ENCODE measurements at regions not wholly inside any gene's neighbourhood (a gene's known extent, or its start where the extent isn't known, plus 50 kb on each side); places are given as distances from the start of the nearest gene placed in this dataset.

GRCh38 chr11:129268371-129268770 is 76.2 kb upstream of the ARHGAP32 start:
- Histone ChIP-seq H4K20me1 (ENCODE audit: control insufficient read depth, extremely low read depth, insufficient read depth, low read length) (no peaks in the 10 kb centered on the region), H3K4me2 (ENCODE audit: extremely low read depth, insufficient read depth, low read length) (no peak overlapping the region), H3K79me2 (ENCODE audit: control insufficient read depth, insufficient read depth, low read length) (no peaks in the 10 kb centered on the region), H3K9ac (ENCODE audit: insufficient read depth, low read length) (no peak overlapping the region), H3K36me3 (ENCODE audit: control insufficient read depth, insufficient read depth, low read length) (no peaks in the 10 kb centered on the region), H3K9me3 (ENCODE audit: control insufficient read depth, insufficient read depth, low read depth, low read length) (no peaks in the 10 kb centered on the region), H3K27me3 (ENCODE audit: control insufficient read depth, insufficient read depth, low read length) (no peaks in the 10 kb centered on the region), H2AFZ (ENCODE audit: low read length) (no peak overlapping the region), H3K27ac (ENCODE audit: insufficient read depth, low read length) (no peak overlapping the region), H3K4me3 (replicated peaks in 1 of 4; ENCODE audit: control extremely low read depth in 1 of 4, insufficient read depth in 1 of 4, low read depth in 3 of 4, low read length in 4 of 4) (no peak overlapping the region), H3K4me1 (ENCODE audit: control insufficient read depth, extremely low read depth, insufficient read depth, low read length) (no peaks in the 10 kb centered on the region)
- no peak for DNase-seq (ENCODE audit: low read depth in 2 of 2)
- TF ChIP-seq CTCF (conservative IDR thresholded peaks at IDR 0.05 in 1 of 2, IDR thresholded peaks at IDR 0.05 in 1 of 2; ENCODE audit: low read depth in 1 of 2, low read length in 2 of 2): no peak
- TF ChIP-seq EZH2 (IDR thresholded peaks at IDR 0.05; ENCODE audit: low read length, missing control alignments): no peak

GRCh38 chr11:129267716-129268115 is 75.6 kb upstream of the ARHGAP32 start:
- no peaks in the 10 kb centered on the region for H3K79me2 ChIP-seq (ENCODE audit: control insufficient read depth, insufficient read depth, low read length)
- H2AFZ ChIP-seq (ENCODE audit: low read length): no peak overlapping the region
- H3K9ac ChIP-seq (ENCODE audit: insufficient read depth, low read length): no peak overlapping the region
- no peaks in the 10 kb centered on the region for H3K9me3 ChIP-seq (ENCODE audit: control insufficient read depth, insufficient read depth, low read depth, low read length)
- no peak for DNase-seq (ENCODE audit: low read depth in 2 of 2)
- no peak overlapping the region for H3K27ac ChIP-seq (ENCODE audit: insufficient read depth, low read length)
- H4K20me1 ChIP-seq (ENCODE audit: control insufficient read depth, extremely low read depth, insufficient read depth, low read length): no peaks in the 10 kb centered on the region
- H3K27me3 ChIP-seq (ENCODE audit: control insufficient read depth, insufficient read depth, low read length): no peaks in the 10 kb centered on the region
- no peak overlapping the region for H3K4me2 ChIP-seq (ENCODE audit: extremely low read depth, insufficient read depth, low read length)
- no peaks in the 10 kb centered on the region for H3K4me1 ChIP-seq (ENCODE audit: control insufficient read depth, extremely low read depth, insufficient read depth, low read length)
- H3K4me3 ChIP-seq (replicated peaks in 1 of 4; ENCODE audit: control extremely low read depth in 1 of 4, insufficient read depth in 1 of 4, low read depth in 3 of 4, low read length in 4 of 4): no peak overlapping the region
- H3K36me3 ChIP-seq (ENCODE audit: control insufficient read depth, insufficient read depth, low read length): no peaks in the 10 kb centered on the region
- no peak for TF ChIP-seq CTCF (conservative IDR thresholded peaks at IDR 0.05 in 1 of 2, IDR thresholded peaks at IDR 0.05 in 1 of 2; ENCODE audit: low read depth in 1 of 2, low read length in 2 of 2)
- TF ChIP-seq EZH2 (IDR thresholded peaks at IDR 0.05; ENCODE audit: low read length, missing control alignments): no peak

- H4K20me1 ChIP-seq (ENCODE audit: control insufficient read depth, extremely low read depth, insufficient read depth, low read length): no peaks in the 10 kb centered on the region
- H3K4me2 ChIP-seq (ENCODE audit: extremely low read depth, insufficient read depth, low read length): no peak overlapping the region
- no peak overlapping the region for H2AFZ ChIP-seq (ENCODE audit: low read length)
- no peaks in the 10 kb centered on the region for H3K79me2 ChIP-seq (ENCODE audit: control insufficient read depth, insufficient read depth, low read length)
- H3K9me3 ChIP-seq (ENCODE audit: control insufficient read depth, insufficient read depth, low read depth, low read length): no peaks in the 10 kb centered on the region
- DNase-seq (ENCODE audit: low read depth in 2 of 2): no peak
- no peaks in the 10 kb centered on the region for H3K27me3 ChIP-seq (ENCODE audit: control insufficient read depth, insufficient read depth, low read length)
- no peaks in the 10 kb centered on the region for H3K36me3 ChIP-seq (ENCODE audit: control insufficient read depth, insufficient read depth, low read length)
- H3K27ac ChIP-seq (ENCODE audit: insufficient read depth, low read length): no peak overlapping the region
- H3K9ac ChIP-seq (ENCODE audit: insufficient read depth, low read length): no peak overlapping the region
- no peaks in the 10 kb centered on the region for H3K4me1 ChIP-seq (ENCODE audit: control insufficient read depth, extremely low read depth, insufficient read depth, low read length)
- no peak for TF ChIP-seq CTCF (conservative IDR thresholded peaks at IDR 0.05 in 1 of 2, IDR thresholded peaks at IDR 0.05 in 1 of 2; ENCODE audit: low read depth in 1 of 2, low read length in 2 of 2)
- no peak for TF ChIP-seq EZH2 (IDR thresholded peaks at IDR 0.05; ENCODE audit: low read length, missing control alignments)
- H3K4me3 ChIP-seq (replicated peaks in 1 of 4; ENCODE audit: control extremely low read depth in 1 of 4, insufficient read depth in 1 of 4, low read depth in 3 of 4, low read length in 4 of 4): no peak overlapping the region
Observed at GRCh38 chr11:129266536-129266935, 74.4 kb upstream of the ARHGAP32 start.
